H9 (cell line): ENCODE measurements at regions not wholly inside any gene's neighbourhood (a gene's known extent, or its start where the extent isn't known, plus 50 kb on each side); places are given as distances from the start of the nearest gene placed in this dataset.

Source experiments
- DNase-seq: peaks from one replicate; pipeline ENCODE4 v3.0.0-alpha.2; 2017
- H2AFZ ChIP-seq: one replicate; pipeline ENCODE4 v1.6.1; 2013; ENCODE audit warnings: mild to moderate bottlenecking, low read length, control low read depth, moderate library complexity
- H2AK5ac ChIP-seq: 2 replicates; pipeline ENCODE4 v1.6.1; 2013; ENCODE audit warnings: low read length, control low read depth, mixed read lengths; ENCODE audit not compliant: insufficient read length
- H2BK120ac ChIP-seq: one replicate; pipeline ENCODE4 v1.6.1; 2013; ENCODE audit warnings: low read depth, mild to moderate bottlenecking, low read length, control low read depth, inconsistent platforms; ENCODE audit not compliant: poor library complexity, severe bottlenecking
- H2BK12ac ChIP-seq: 2 replicates; pipeline ENCODE4 v1.6.1; 2013; ENCODE audit warnings: low read length, control low read depth, mixed read lengths, low read depth; ENCODE audit not compliant: insufficient read length
- H2BK15ac ChIP-seq: 2 replicates; pipeline ENCODE4 v1.6.1; 2013; ENCODE audit warnings: low read depth, low read length, control low read depth
- H2BK20ac ChIP-seq: one replicate; pipeline ENCODE4 v1.6.1; 2013; ENCODE audit warnings: low read depth, mild to moderate bottlenecking, low read length, control low read depth, inconsistent platforms; ENCODE audit not compliant: poor library complexity, severe bottlenecking
- H2BK5ac ChIP-seq: 2 replicates; pipeline ENCODE4 v1.6.1; 2013; ENCODE audit warnings: low read length, control low read depth, mixed read lengths; ENCODE audit not compliant: insufficient read length
- H3K14ac ChIP-seq: 2 replicates; pipeline ENCODE4 v1.6.1; 2013; ENCODE audit warnings: low read length, control low read depth; ENCODE audit not compliant: insufficient read depth
- H3K18ac ChIP-seq: 2 replicates; pipeline ENCODE4 v1.6.1; 2013; ENCODE audit warnings: low read depth, mild to moderate bottlenecking, mixed read lengths, low read length, control low read depth; ENCODE audit not compliant: insufficient read length
- H3K23ac ChIP-seq: 2 replicates; pipeline ENCODE4 v1.6.1; 2013; ENCODE audit warnings: low read length, control low read depth, mixed read lengths, low read depth; ENCODE audit not compliant: insufficient read length
- H3K23me2 ChIP-seq: 2 replicates; pipeline ENCODE4 v1.6.1; 2013; ENCODE audit warnings: low read depth, mild to moderate bottlenecking, mixed read lengths, low read length, control low read depth; ENCODE audit not compliant: insufficient read length, poor library complexity, severe bottlenecking
- H3K27ac ChIP-seq: 2 replicates; pipeline ENCODE4 v1.5.1; 2013; ENCODE audit warnings: low read length, control low read depth, mixed read lengths, low read depth; ENCODE audit not compliant: insufficient read length
- H3K27me3 ChIP-seq: 2 replicates; pipeline ENCODE4 v1.6.1; 2013; ENCODE audit warnings: low read length, control low read depth, inconsistent platforms; ENCODE audit not compliant: insufficient read depth
- H3K4ac ChIP-seq: 2 replicates; pipeline ENCODE4 v1.6.1; 2013; ENCODE audit warnings: low read depth, mild to moderate bottlenecking, control low read depth, inconsistent platforms, low read length, moderate library complexity
- H3K4me1 ChIP-seq: 2 replicates; pipeline ENCODE4 v1.6.1; 2013; ENCODE audit warnings: low read length, control low read depth, inconsistent platforms; ENCODE audit not compliant: insufficient read depth
- H3K4me2 ChIP-seq: 2 replicates; pipeline ENCODE4 v1.6.1; 2013; ENCODE audit warnings: low read length, control low read depth, mixed read lengths; ENCODE audit not compliant: insufficient read length, insufficient read depth
- H3K56ac ChIP-seq: 2 replicates; pipeline ENCODE4 v1.6.1; 2013; ENCODE audit warnings: low read depth, mild to moderate bottlenecking, mixed read lengths, low read length, control low read depth; ENCODE audit not compliant: insufficient read length
- H3K79me1 ChIP-seq: 2 replicates; pipeline ENCODE4 v1.6.1; 2013; ENCODE audit warnings: low read depth, mild to moderate bottlenecking, moderate library complexity, low read length, control low read depth, inconsistent platforms; ENCODE audit not compliant: insufficient read depth, poor library complexity, severe bottlenecking
- H3K79me2 ChIP-seq: 2 replicates; pipeline ENCODE4 v1.6.1; 2013; ENCODE audit warnings: low read length, control low read depth, inconsistent platforms; ENCODE audit not compliant: insufficient read depth
- H3K9ac ChIP-seq: 2 replicates; pipeline ENCODE4 v1.6.1; 2013; ENCODE audit warnings: low read length, control low read depth, mixed read lengths; ENCODE audit not compliant: insufficient read length; ENCODE audit errors: extremely low read depth
- H3K9me3 ChIP-seq: one replicate; pipeline ENCODE4 v1.6.1; 2013; ENCODE audit warnings: low read depth, low read length, inconsistent platforms; ENCODE audit not compliant: control insufficient read depth
- H3T11ph ChIP-seq: one replicate; pipeline ENCODE4 v1.6.1; 2013; ENCODE audit warnings: mild to moderate bottlenecking, low read length, control low read depth, inconsistent platforms
- H4K20me1 ChIP-seq: one replicate; pipeline ENCODE4 v1.6.1; 2013; ENCODE audit not compliant: control insufficient read depth, insufficient read length, insufficient read depth
- H4K5ac ChIP-seq: 2 replicates; pipeline ENCODE4 v1.6.1; 2013; ENCODE audit warnings: low read depth, mild to moderate bottlenecking, mixed read lengths, low read length, control low read depth; ENCODE audit not compliant: insufficient read length
- H4K8ac ChIP-seq: replicated peaks from 2 replicates; pipeline ENCODE4 v1.6.1; 2013; ENCODE audit warnings: low read length, control low read depth, mixed read lengths, low read depth; ENCODE audit not compliant: insufficient read length
- H4K91ac ChIP-seq: 2 replicates; pipeline ENCODE4 v1.6.1; 2013; ENCODE audit warnings: low read depth, mild to moderate bottlenecking, moderate library complexity, mixed read lengths, low read length, control low read depth; ENCODE audit not compliant: insufficient read length
- H3K27ac Mint-ChIP-seq, 3 experiments: 2 replicates in 2 of 3; 3 replicates in 1 of 3; pipeline ENCODE4 v1.8.0; 2020 to 2021; ENCODE audit warnings: mixed read lengths in 3 of 3, mild to moderate bottlenecking in 1 of 3, moderate library complexity in 1 of 3
- H3K27me3 Mint-ChIP-seq: 2 replicates; pipeline ENCODE4 v1.8.0; 2021; ENCODE audit warnings: low read depth, mild to moderate bottlenecking, moderate library complexity, mixed read lengths
- H3K36me3 Mint-ChIP-seq, 3 experiments: 2 replicates in 2 of 3; 3 replicates in 1 of 3; pipeline ENCODE4 v1.8.0; 2020 to 2021; ENCODE audit warnings: low read depth in 3 of 3, mixed read lengths in 3 of 3; ENCODE audit not compliant: insufficient read depth in 1 of 3
- H3K4me1 Mint-ChIP-seq, 2 experiments: 2 replicates each; pipeline ENCODE4 v1.8.0; 2020; ENCODE audit warnings: mixed read lengths in 2 of 2
- H3K4me3 Mint-ChIP-seq, 2 experiments: 2 replicates in 1 of 2; 3 replicates in 1 of 2; pipeline ENCODE4 v1.8.0; 2020 to 2021; ENCODE audit warnings: mild to moderate bottlenecking in 2 of 2, mixed read lengths in 2 of 2, moderate library complexity in 1 of 2
- H3K9me3 Mint-ChIP-seq, 2 experiments: 2 replicates in 1 of 2; 3 replicates in 1 of 2; pipeline ENCODE4 v1.8.0; 2020; ENCODE audit warnings: mild to moderate bottlenecking in 2 of 2, mixed read lengths in 2 of 2, moderate library complexity in 1 of 2
- CTCF ChIP-seq: fragments of 200-600 bp; sonication (generic); conservative IDR thresholded peaks from 3 replicates; pipeline ENCODE4 v1.8.0; 2021; ENCODE audit warnings: antibody characterized with exemption, mild to moderate bottlenecking
- WGBS: extraction: QIAGEN DNeasy Blood & Tissue Kit; methylation state at CpG from one replicate; pipeline ENCODE4 v1.1.7; 2013; ENCODE audit warnings: missing lambda C conversion rate, low lambda C conversion rate, mixed read lengths; ENCODE audit not compliant: insufficient read length; ENCODE audit errors: extremely low coverage; 5-methylcytosine and 5-hydroxymethylcytosine counted together

DNA sequence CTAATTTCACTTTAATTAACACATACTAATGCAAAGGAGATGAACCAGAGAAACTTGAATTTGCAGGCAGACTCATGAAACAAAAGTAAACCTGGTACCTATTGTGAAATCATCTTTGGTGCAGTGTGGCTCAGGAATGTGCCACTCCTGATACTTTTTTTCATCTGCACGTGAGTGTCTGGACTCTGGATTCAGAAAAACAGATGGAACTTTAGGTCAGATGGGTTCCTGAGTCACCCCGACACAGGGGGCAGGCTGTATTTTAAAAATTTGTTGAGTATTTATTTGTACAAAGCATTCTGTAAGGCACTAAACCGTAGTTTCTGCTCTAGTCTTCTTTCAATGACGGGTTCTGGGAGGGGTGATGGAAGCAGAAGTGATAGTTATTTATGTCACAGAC, 52.2 kb upstream of the TUT7 start:
- Histone ChIP-seq H3K9me3 (no peaks in the 10 kb centered on the region), H2AFZ (no peak overlapping the region), H3K4ac (no peak overlapping the region), H3K79me2 (no peaks in the 10 kb centered on the region), H2AK5ac (no peak overlapping the region), H3K4me2 (no peak overlapping the region), H4K91ac (no peak overlapping the region), H2BK120ac (no peak overlapping the region), H3K27me3 (peaks cover 30% of the 10 kb centered on the region; the same call in 1 of the 2 replicates), H3K14ac (no peak overlapping the region), H2BK15ac (no peak overlapping the region), H4K8ac (no peak overlapping the region), H4K20me1 (no peaks in the 10 kb centered on the region), H3K23me2 (no peaks in the 10 kb centered on the region), H2BK20ac (no peak overlapping the region), H3K79me1 (no peaks in the 10 kb centered on the region), H3K56ac (no peak overlapping the region), H3K23ac (no peak overlapping the region), H4K5ac (no peak overlapping the region), H3K27ac (no peak overlapping the region), H2BK5ac (no peak overlapping the region), H3K18ac (no peak overlapping the region), H3T11ph (no peak overlapping the region), H2BK12ac (no peak overlapping the region), H3K4me1 (no peaks in the 10 kb centered on the region; the same call in 1 of the 2 replicates), H3K9ac (no peak overlapping the region)
- Mint-ChIP-seq H3K4me1 (peaks cover 23 to 25% of the 10 kb centered on the region in 2 experiments), H3K36me3 (no peaks in the 10 kb centered on the region; a peak in 1 of 7 replicates), H3K9me3 (peaks cover 4 to 6% of the 10 kb centered on the region in 2 experiments; a peak in 3 of 5 replicates), H3K27ac (no peak overlapping the region), H3K27me3 (peaks cover 99% of the 10 kb centered on the region), H3K4me3 (no peak overlapping the region)
- no CpG with 5 or more reads among the region's 4 CpGs for WGBS
- no peak for TF ChIP-seq CTCF
- no peak for DNase-seq
